GM10266 (cell line): ENCODE measurements at regions not wholly inside any gene's neighbourhood (a gene's known extent, or its start where the extent isn't known, plus 50 kb on each side); places are given as distances from the start of the nearest gene placed in this dataset.

ENCODE experiments used
- DNase-seq: peaks from one replicate; pipeline ENCODE4 v3.0.0; 2012; ENCODE audit errors: extremely low spot score
- TF ChIP-seq, protein P1 (sequence below): IDR thresholded peaks from 2 replicates; pipeline ENCODE4 v1.5.1; 2012; ENCODE audit warnings: mild to moderate bottlenecking, low read depth; ENCODE audit not compliant: control insufficient read depth, insufficient read depth; ENCODE audit errors: missing control alignments

DNA sequence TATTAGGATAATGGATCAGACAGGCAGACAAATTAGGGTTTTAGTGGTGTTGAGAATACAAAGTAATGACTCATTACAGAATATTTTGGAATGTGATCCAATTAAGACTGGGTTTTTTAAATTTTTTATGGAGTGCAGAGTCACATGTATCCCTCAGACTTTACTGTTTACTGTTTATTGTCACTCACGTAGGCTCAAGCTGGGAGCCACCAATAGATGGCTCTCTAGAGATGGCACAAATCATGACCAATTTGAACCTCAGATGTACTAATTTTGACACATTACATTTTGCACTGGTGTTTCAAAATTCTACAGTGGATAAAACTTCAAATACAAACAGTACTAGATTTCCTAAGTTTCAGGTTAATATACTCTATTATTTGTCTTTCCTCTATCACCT is 53.6 kb upstream of the ANO3 start:
- no peak for DNase-seq
- TF ChIP-seq, protein P1, sequence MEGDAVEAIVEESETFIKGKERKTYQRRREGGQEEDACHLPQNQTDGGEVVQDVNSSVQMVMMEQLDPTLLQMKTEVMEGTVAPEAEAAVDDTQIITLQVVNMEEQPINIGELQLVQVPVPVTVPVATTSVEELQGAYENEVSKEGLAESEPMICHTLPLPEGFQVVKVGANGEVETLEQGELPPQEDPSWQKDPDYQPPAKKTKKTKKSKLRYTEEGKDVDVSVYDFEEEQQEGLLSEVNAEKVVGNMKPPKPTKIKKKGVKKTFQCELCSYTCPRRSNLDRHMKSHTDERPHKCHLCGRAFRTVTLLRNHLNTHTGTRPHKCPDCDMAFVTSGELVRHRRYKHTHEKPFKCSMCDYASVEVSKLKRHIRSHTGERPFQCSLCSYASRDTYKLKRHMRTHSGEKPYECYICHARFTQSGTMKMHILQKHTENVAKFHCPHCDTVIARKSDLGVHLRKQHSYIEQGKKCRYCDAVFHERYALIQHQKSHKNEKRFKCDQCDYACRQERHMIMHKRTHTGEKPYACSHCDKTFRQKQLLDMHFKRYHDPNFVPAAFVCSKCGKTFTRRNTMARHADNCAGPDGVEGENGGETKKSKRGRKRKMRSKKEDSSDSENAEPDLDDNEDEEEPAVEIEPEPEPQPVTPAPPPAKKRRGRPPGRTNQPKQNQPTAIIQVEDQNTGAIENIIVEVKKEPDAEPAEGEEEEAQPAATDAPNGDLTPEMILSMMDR = no peak
